ENCODE measurements at regions not wholly inside any gene's neighbourhood (a gene's known extent, or its start where the extent isn't known, plus 50 kb on each side); places are given as distances from the start of the nearest gene placed in this dataset.

- TF ChIP-seq, protein P1, sequence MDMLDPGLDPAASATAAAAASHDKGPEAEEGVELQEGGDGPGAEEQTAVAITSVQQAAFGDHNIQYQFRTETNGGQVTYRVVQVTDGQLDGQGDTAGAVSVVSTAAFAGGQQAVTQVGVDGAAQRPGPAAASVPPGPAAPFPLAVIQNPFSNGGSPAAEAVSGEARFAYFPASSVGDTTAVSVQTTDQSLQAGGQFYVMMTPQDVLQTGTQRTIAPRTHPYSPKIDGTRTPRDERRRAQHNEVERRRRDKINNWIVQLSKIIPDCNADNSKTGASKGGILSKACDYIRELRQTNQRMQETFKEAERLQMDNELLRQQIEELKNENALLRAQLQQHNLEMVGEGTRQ (IDR thresholded peaks at IDR 0.05; ENCODE audit: low read depth, low read length): no peak
- TF ChIP-seq, protein P1 (CRISPR knock-in tag; IDR thresholded peaks at IDR 0.05; ENCODE audit: borderline replicate concordance): no peak
- no peak for TF ChIP-seq ZNF598 (CRISPR knock-in tag; IDR thresholded peaks at IDR 0.05; ENCODE audit: borderline replicate concordance)
- no peak for TF ChIP-seq NFKB2 (CRISPR knock-in tag; IDR thresholded peaks at IDR 0.05; ENCODE audit: borderline replicate concordance)
- TF ChIP-seq HNRNPLL (IDR thresholded peaks at IDR 0.05; ENCODE audit: low read depth, low read length, poor library complexity, severe bottlenecking): no peak
- no peak for TF ChIP-seq TBL1XR1 (IDR thresholded peaks at IDR 0.05; ENCODE audit: borderline replicate concordance, low read length, partially characterized antibody)
- TF ChIP-seq, protein P2, sequence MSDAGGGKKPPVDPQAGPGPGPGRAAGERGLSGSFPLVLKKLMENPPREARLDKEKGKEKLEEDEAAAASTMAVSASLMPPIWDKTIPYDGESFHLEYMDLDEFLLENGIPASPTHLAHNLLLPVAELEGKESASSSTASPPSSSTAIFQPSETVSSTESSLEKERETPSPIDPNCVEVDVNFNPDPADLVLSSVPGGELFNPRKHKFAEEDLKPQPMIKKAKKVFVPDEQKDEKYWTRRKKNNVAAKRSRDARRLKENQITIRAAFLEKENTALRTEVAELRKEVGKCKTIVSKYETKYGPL (CRISPR knock-in tag; IDR thresholded peaks at IDR 0.05): no peak
- no peak for TF ChIP-seq ZNF562 (CRISPR knock-in tag; IDR thresholded peaks at IDR 0.05; ENCODE audit: borderline replicate concordance)
Observed at GRCh38 chr12:103198499-103198898, 241.0 kb downstream of the ASCL1 start (continued).

DNA sequence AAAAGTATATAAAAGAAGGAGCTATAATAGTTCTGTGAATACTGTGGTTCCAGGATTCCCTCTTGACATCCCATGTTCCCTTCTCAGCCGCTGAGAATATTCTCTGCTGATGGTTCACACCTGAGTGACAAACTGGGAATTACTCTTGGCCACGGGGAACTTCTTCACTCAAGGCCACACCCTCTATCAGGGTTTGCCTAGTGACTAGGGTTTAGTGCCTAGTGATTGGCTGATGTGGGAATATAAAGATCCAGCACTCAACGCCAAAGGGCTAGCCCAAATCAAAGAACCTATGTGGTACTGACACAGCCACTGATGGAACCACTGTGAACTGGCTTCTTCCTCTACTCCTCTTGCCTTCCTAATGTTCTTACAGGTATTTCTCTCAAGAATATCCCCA, 248.4 kb downstream of the ASCL1 start:
- Histone ChIP-seq H4K20me1 (ENCODE audit: insufficient read depth, low read length) (no peaks in the 10 kb centered on the region), H3K4me3 (replicated peaks in 1 of 3; ENCODE audit: insufficient read depth in 1 of 3, low read depth in 2 of 3, low read length in 3 of 3) (no peak overlapping the region), H3K4me2 (ENCODE audit: low read depth, low read length) (no peak overlapping the region), H3K4me1 (ENCODE audit: insufficient read depth, low read length) (no peaks in the 10 kb centered on the region), H3K79me2 (ENCODE audit: insufficient read depth, low read length) (no peaks in the 10 kb centered on the region), H3K9me3 (ENCODE audit: low read length) (no peaks in the 10 kb centered on the region), H3K27ac (ENCODE audit: extremely low read length, insufficient read depth, low read length) (no peak overlapping the region), H3K9ac (ENCODE audit: insufficient read depth, low read depth, low read length) (no peak overlapping the region), H2AFZ (ENCODE audit: low read length) (no peak overlapping the region), H3K27me3 (ENCODE audit: control insufficient read depth in 1 of 2, insufficient read depth in 2 of 2, low read length in 2 of 2) (peaks cover 0 to 11% of the 10 kb centered on the region in 2 experiments; a peak in 1 of 5 replicates), H3K36me3 (replicated peaks in 1 of 2; ENCODE audit: control insufficient read depth in 1 of 2, insufficient read depth in 2 of 2, low read length in 2 of 2) (no peaks in the 10 kb centered on the region)
- in situ Hi-C loops (cut with HindIII; ENCODE audit: extremely low pct_ligation_motif_present, low pct_unique_long_range_greater_than_20kb) (no loop called here), intact Hi-C loops (cut with micrococcal nuclease; ENCODE audit: unreplicated experiment) (no loop called here)
- CTCF ChIA-PET (ENCODE audit: low intra/inter-chr PET ratio, low total read pairs): no interaction called here
- POLR2A ChIA-PET: no interaction called here
- no TSS peak for BruUV-seq (replicated peaks)
- 11% methylated on average over 3 of the region's 3 CpGs for WGBS (ENCODE audit: low lambda C conversion rate)
- FAIRE-seq (no peak), DNase-seq (ENCODE audit: low spot score) (no peak), ATAC-seq (no peak)
- TF ChIP-seq, protein P3, sequence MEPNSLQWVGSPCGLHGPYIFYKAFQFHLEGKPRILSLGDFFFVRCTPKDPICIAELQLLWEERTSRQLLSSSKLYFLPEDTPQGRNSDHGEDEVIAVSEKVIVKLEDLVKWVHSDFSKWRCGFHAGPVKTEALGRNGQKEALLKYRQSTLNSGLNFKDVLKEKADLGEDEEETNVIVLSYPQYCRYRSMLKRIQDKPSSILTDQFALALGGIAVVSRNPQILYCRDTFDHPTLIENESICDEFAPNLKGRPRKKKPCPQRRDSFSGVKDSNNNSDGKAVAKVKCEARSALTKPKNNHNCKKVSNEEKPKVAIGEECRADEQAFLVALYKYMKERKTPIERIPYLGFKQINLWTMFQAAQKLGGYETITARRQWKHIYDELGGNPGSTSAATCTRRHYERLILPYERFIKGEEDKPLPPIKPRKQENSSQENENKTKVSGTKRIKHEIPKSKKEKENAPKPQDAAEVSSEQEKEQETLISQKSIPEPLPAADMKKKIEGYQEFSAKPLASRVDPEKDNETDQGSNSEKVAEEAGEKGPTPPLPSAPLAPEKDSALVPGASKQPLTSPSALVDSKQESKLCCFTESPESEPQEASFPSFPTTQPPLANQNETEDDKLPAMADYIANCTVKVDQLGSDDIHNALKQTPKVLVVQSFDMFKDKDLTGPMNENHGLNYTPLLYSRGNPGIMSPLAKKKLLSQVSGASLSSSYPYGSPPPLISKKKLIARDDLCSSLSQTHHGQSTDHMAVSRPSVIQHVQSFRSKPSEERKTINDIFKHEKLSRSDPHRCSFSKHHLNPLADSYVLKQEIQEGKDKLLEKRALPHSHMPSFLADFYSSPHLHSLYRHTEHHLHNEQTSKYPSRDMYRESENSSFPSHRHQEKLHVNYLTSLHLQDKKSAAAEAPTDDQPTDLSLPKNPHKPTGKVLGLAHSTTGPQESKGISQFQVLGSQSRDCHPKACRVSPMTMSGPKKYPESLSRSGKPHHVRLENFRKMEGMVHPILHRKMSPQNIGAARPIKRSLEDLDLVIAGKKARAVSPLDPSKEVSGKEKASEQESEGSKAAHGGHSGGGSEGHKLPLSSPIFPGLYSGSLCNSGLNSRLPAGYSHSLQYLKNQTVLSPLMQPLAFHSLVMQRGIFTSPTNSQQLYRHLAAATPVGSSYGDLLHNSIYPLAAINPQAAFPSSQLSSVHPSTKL (CRISPR knock-in tag; IDR thresholded peaks at IDR 0.05): no peak
- TF ChIP-seq DDIT3 (CRISPR knock-in tag; IDR thresholded peaks at IDR 0.05): no peak
- TF ChIP-seq MEIS2 (CRISPR knock-in tag; IDR thresholded peaks at IDR 0.05): no peak
- TF ChIP-seq LCORL (IDR thresholded peaks at IDR 0.05): no peak
- no peak for TF ChIP-seq LCORL (CRISPR knock-in tag; IDR thresholded peaks at IDR 0.05)
- no peak for TF ChIP-seq TFE3 (CRISPR knock-in tag; IDR thresholded peaks at IDR 0.05)
- TF ChIP-seq TRIM24 (CRISPR knock-in tag; IDR thresholded peaks at IDR 0.05): no peak
